GM19324 (cell line): ENCODE measurements at regions not wholly inside any gene's neighbourhood (a gene's known extent, or its start where the extent isn't known, plus 50 kb on each side); places are given as distances from the start of the nearest gene placed in this dataset.
"Not testable (repeated sequence)": the region's sequence is repeated elsewhere in the genome, so short reads cannot be mapped to it uniquely, and the experiment has no call there.

Experiments
- ATAC-seq: cut with Tn5 transposase; IDR thresholded peaks from one replicate; pipeline ENCODE4 v1.9.1; 2021; ENCODE audit warnings: mild to moderate bottlenecking, moderate library complexity; ENCODE audit not compliant: unreplicated experiment, low FRiP score

DNA sequence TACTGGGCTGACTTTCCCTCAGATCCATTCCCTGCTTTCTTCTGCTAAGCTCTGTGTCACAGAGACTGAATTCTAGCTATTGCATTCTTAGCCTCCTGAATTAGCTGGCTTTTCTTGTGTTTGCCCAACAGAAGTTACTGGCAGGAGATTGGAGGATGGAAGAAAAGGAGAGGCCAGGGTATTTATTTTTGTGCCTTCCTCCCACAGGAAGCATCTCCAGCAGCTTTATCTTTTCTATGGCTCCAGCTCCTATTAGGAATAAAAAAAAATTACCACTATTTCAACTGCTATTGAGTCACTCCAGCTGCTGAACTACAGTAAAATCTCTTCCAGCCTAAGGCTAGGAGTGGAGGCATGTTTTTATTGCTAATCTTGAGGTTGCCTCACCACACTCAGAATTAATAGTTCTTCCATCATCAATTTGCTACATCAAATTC is 492.4 kb downstream of the RFPL4B start:
- ATAC-seq = no peak

GRCh38 chr6:112841553-112842329 is 494.6 kb downstream of the RFPL4B start:
- ATAC-seq = peak; percentile 43

GRCh38 chr6:112842330-112842685 is 495.2 kb downstream of the RFPL4B start:
- ATAC-seq = no peak

- ATAC-seq = no peak
Observed at GRCh38 chr6:112846681-112847080, 499.6 kb downstream of the RFPL4B start.

DNA sequence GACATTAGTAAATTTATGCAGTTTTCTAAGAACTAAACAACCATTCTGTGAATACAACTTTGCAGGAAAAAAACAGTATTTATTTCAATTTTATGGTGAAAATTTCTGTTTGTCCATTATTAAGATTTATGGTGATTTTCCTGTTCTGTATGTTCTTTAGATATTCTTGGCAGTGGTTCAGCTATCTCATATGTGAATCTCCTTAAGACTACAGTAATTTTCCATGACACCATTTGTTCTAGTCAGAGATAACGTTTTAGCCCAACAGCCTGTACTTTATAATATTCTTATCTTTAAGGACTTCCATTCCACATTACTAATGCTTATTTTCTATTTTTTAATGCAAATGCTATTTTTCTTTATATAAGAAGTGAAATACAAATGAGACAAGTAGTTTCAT is 504.0 kb downstream of the RFPL4B start:
- no peak for ATAC-seq

DNA sequence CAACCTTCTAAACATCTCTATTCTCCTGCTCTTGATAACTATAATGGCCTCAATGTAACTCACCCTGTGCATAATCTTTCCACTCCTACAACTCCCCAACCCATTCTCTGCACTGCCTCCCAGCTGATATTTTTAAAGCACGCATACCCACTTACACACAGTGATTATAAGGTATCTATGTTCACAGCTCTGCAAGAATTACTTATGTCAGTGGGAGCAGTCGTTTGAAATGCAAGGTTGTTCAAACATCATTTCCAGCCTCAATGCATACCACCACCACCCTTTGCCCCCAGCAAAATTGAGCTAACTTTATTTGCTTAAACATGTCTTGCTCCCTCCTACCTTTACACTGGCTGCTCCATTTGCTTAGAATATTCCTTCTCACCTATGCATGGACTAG is 506.0 kb downstream of the RFPL4B start:
- no peak for ATAC-seq

DNA sequence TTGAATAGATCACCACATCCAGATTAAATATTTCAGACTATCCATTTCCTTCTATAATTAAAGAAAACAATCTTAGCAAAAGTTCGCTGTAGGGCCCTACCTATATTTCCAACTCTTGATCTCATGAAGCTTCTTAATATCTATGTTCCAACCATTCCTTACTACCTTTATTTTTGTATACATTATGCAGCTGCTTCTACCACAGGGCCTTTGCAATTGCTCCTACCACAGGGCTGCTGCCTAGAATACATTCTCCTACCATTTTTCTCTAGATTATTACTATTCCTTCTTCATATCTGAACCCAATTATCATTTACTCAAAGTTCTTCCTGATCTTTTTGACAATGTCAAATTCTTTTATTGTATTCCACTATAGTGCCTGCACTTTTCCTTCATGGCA is 516.6 kb downstream of the RFPL4B start:
- ATAC-seq = no peak

DNA sequence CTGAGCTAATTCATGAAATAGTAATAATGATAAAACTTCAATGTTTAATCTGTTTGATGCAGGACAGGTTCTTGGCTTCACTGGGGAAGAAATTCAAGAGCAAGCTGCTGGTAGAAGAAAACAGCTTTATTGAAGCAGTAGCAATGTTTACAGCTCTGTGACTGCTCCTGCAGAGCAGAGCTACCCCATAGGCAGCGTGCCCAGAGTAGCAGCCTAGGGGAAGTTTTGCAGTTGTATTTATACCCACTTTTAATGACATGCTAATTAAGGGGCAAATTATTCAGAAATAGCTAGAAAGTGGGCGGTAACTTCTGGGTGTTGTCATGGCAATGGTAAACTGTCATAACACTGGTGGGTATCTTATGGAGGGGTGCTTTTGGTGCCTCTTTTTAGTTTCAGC is 518.0 kb downstream of the RFPL4B start:
- ATAC-seq = no peak

DNA sequence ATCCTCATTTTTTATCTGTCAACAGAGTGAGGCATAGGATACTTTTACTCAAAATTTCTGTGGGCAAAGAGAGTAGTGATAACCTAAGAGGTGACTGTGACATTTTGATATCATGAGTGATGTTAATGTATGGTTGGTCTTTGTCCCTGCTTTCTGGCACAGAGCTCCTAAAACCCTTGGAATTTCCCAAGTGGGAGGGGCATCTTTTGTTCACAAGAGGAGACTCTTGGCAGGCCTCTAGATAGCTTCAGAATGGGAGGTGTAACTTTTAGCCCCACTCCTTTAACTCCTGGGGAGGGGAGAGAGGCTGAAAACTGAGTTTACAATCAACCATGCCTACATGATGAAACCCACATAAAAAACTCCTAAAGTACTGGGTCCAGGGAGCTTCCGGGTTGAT is 527.8 kb downstream of the RFPL4B start:
- no peak for ATAC-seq

GRCh38 chr6:112877134-112878100 is 530.3 kb downstream of the RFPL4B start:
- no peak for ATAC-seq

GRCh38 chr6:112879920-112880413 is 532.8 kb downstream of the RFPL4B start:
- ATAC-seq = no peak

DNA sequence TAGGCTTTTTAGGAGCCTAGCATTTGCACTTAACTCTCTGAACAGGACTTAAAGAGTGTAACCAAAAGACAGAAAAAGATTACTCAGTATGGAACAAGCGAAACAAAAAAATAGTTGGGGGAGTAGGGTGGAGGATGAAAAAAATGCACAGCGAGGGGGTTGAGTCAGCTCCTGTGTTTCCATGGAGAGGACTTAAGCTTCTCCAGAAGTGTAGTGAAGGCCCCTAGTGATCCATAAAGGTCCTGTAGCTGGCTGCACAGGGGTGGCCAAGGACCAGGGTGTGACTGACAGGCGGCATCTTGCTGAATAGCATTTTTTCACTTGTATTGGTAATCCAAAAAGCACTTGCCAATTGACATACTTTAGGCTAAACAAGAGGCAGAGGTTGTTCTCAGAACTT is 533.9 kb downstream of the RFPL4B start:
- no peak for ATAC-seq

GRCh38 chr6:112881828-112882780 is 535.0 kb downstream of the RFPL4B start:
- no peak for ATAC-seq

- no peak for ATAC-seq
Observed at GRCh38 chr6:112883095-112883494, 536.0 kb downstream of the RFPL4B start.

GRCh38 chr6:112886415-112886814 is 539.3 kb downstream of the RFPL4B start:
- no peak for ATAC-seq

DNA sequence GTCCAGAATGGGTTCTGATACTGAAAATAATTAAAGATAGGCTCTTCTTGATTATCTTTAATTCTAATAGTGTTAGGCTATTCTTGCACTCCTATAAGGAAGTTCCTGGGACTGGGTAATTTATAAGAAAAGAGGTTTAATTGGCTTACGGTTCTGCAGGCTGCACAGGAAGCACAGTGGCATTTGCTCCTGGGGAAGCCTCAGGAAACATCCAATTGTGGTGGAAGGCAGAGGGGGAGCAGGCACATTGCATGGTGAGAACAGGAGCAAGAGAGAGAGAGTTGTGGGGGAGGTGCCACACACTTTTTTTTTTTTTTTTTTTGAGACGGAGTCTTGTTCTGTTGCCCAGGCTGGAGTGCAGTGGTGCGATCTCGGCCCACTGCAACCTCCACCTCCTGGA is 540.3 kb downstream of the RFPL4B start:
- ATAC-seq = not testable (repeated sequence)

- no peak for ATAC-seq
Observed at GRCh38 chr6:112899541-112899940, 552.4 kb downstream of the RFPL4B start.

DNA sequence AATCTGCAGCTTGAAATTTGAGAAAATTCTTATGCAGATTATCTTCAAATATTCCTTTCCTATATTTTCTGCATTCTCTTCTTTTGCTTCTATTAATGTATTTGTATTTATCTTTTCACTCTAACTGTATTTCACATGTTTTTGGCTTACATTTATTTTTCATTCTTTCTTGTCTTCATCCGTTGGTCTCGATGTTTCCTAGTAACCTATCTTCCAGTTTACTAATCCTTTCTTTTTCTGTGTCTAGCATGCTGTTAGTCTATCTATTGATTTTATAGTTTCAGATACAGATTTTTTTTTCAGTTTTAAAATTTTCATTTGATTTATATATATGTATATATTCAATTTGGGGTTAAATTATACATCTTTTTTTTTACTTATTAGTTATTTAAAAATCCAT is 556.2 kb downstream of the RFPL4B start:
- ATAC-seq = no peak

DNA sequence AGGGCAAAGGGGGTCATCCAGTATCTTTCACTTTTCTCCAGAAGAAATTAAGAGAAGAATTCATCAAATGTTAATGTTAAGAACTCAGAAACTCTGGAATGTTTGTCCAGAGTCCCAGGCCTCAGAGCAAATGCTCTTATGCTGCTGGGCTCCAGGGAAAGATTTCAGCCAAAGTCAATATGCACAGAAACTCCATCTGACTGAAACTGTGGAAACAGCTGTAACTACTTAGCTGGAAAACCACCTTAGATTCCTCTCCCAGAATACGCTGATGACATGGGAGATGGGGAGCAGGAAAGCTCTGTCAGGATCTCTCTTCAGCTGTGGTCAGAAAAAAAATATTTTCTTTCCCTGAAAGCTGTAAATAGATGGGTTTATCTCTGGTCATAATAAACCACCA is 559.6 kb downstream of the RFPL4B start:
- ATAC-seq = no peak

GRCh38 chr6:112909781-112910180 is 562.7 kb downstream of the RFPL4B start:
- ATAC-seq = no peak
